GM12875 (cell line): ENCODE measurements at regions not wholly inside any gene's neighbourhood (a gene's known extent, or its start where the extent isn't known, plus 50 kb on each side); places are given as distances from the start of the nearest gene placed in this dataset.

Experiments used
- H3K4me3 ChIP-seq: one replicate; pipeline ENCODE4 v1.5.1; 2011; ENCODE audit warnings: low read depth, low read length, control low read depth
- CTCF ChIP-seq: IDR thresholded peaks from 2 replicates; pipeline ENCODE4 v1.5.1; 2011; ENCODE audit warnings: low read depth, mild to moderate bottlenecking, control low read depth, inconsistent platforms, low read length, moderate library complexity, borderline replicate concordance; ENCODE audit not compliant: insufficient read depth

GRCh38 chr20:24378661-24379483 is 90.6 kb upstream of the SYNDIG1 start:
- no peak overlapping the region for H3K4me3 ChIP-seq
- TF ChIP-seq CTCF = no peak

- H3K4me3 ChIP-seq = no peak overlapping the region
- no peak for TF ChIP-seq CTCF
These were observed 92.9 kb upstream of the SYNDIG1 start for GRCh38 chr20:24376311-24377099.

- H3K4me3 ChIP-seq = no peak overlapping the region
- TF ChIP-seq CTCF = no peak
These were observed 96.1 kb upstream of the SYNDIG1 start for GRCh38 chr20:24373372-24373771.

- no peak overlapping the region for H3K4me3 ChIP-seq
- no peak for TF ChIP-seq CTCF
These were observed 98.3 kb upstream of the SYNDIG1 start for GRCh38 chr20:24370911-24371695.

- no peak overlapping the region for H3K4me3 ChIP-seq
- no peak for TF ChIP-seq CTCF
These were observed 99.2 kb upstream of the SYNDIG1 start for GRCh38 chr20:24370249-24370648.

- no peak for TF ChIP-seq CTCF
These were observed 101.2 kb upstream of the SYNDIG1 start for GRCh38 chr20:24368253-24368652.

More at GRCh38 chr20:24368253-24368652, 101.2 kb upstream of the SYNDIG1 start:
- H3K4me3 ChIP-seq = no peak overlapping the region
